ENCODE measurements at regions not wholly inside any gene's neighbourhood (a gene's known extent, or its start where the extent isn't known, plus 50 kb on each side); places are given as distances from the start of the nearest gene placed in this dataset.

DNA sequence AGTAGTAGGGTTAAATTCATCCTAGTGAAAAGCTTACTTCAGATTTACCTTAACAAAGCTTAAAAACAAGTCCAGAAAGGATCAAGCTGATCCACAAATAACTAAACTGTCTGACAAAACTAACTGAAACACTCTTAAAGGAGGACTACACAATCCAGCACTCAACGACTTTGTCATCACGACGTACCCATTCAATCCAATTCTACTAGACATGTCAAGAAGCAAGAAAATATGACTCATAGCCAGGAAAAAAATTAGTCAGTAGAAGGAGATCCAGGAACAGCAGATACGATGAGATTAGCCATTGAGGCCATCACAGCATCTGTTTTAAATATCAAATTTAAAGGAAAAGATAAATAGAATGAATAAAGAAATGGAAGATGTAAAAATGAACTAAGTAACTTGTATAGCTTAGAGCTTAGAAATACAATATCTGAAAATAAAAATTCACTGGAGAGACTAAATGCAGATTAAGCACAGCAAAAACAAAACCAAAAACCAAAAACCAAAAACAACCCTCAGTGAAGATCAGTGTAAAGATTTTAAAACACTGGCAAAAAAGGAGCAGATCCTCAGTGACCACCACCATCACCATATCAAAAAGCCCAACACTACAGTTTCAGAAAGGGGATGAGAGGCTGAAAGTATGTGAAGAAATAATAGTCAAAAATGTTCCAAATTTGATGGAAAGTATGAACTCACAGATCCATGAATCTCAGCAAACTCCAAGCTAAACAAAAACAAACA, 95.0 kb upstream of the CCND2 start (continued):
- TF ChIP-seq, protein P1, sequence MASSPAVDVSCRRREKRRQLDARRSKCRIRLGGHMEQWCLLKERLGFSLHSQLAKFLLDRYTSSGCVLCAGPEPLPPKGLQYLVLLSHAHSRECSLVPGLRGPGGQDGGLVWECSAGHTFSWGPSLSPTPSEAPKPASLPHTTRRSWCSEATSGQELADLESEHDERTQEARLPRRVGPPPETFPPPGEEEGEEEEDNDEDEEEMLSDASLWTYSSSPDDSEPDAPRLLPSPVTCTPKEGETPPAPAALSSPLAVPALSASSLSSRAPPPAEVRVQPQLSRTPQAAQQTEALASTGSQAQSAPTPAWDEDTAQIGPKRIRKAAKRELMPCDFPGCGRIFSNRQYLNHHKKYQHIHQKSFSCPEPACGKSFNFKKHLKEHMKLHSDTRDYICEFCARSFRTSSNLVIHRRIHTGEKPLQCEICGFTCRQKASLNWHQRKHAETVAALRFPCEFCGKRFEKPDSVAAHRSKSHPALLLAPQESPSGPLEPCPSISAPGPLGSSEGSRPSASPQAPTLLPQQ (tag by site-specific recombination; IDR thresholded peaks at IDR 0.05), result no peak
- TF ChIP-seq ZNF19 (tag by site-specific recombination; IDR thresholded peaks at IDR 0.05; ENCODE audit: low read depth), result no peak
- TF ChIP-seq ZNF513 (tag by site-specific recombination; IDR thresholded peaks at IDR 0.05), result no peak
- no peak for TF ChIP-seq ZNF221 (tag by site-specific recombination; IDR thresholded peaks at IDR 0.05; ENCODE audit: borderline replicate concordance)
- TF ChIP-seq ZNF521 (tag by site-specific recombination; IDR thresholded peaks at IDR 0.05), result no peak
- TF ChIP-seq, protein P2, sequence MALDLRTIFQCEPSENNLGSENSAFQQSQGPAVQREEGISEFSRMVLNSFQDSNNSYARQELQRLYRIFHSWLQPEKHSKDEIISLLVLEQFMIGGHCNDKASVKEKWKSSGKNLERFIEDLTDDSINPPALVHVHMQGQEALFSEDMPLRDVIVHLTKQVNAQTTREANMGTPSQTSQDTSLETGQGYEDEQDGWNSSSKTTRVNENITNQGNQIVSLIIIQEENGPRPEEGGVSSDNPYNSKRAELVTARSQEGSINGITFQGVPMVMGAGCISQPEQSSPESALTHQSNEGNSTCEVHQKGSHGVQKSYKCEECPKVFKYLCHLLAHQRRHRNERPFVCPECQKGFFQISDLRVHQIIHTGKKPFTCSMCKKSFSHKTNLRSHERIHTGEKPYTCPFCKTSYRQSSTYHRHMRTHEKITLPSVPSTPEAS (tag by site-specific recombination; IDR thresholded peaks at IDR 0.05), result no peak
- no peak for TF ChIP-seq HOXA7 (CRISPR knock-in tag; IDR thresholded peaks at IDR 0.05; ENCODE audit: borderline replicate concordance)

GRCh38 chr12:4177262-4177661, 96.3 kb upstream of the CCND2 start:
- ChIA-PET POLR2A (no interaction called here), CTCF (interaction anchor here (1.6 kb wide), 1 partner anchor 69 kb away, joined by 3 read pairs; no protein-coding TSS in a partner anchor)
- no peaks in the 10 kb centered on the region for H3K36me3 ChIP-seq (ENCODE audit: control insufficient read depth in 2 of 2, insufficient read depth in 1 of 2, low read length in 2 of 2)

GRCh38 chr12:4176168-4176567, 97.4 kb upstream of the CCND2 start:
- Histone ChIP-seq H3K36me3 (ENCODE audit: control insufficient read depth in 2 of 2, insufficient read depth in 1 of 2, low read length in 2 of 2) (no peaks in the 10 kb centered on the region), H3K9me3 (ENCODE audit: control insufficient read depth, insufficient read depth, low read depth, low read length) (no peaks in the 10 kb centered on the region), H3K27ac (ENCODE audit: extremely low read depth, low read depth, low read length) (no peak overlapping the region), H3K4me1 (ENCODE audit: control insufficient read depth, insufficient read depth, low read length) (no peaks in the 10 kb centered on the region), H3K4me3 (ENCODE audit: low read depth, low read length) (no peak overlapping the region)
- CTCF ChIA-PET, result no interaction called here
- POLR2A ChIA-PET, result no interaction called here
- TF ChIP-seq ZNF624 (tag by site-specific recombination; IDR thresholded peaks at IDR 0.05), result no peak

More at GRCh38 chr12:4177262-4177661, 96.3 kb upstream of the CCND2 start:
- no peaks in the 10 kb centered on the region for H3K4me1 ChIP-seq (ENCODE audit: control insufficient read depth, insufficient read depth, low read length)
- no peaks in the 10 kb centered on the region for H3K9me3 ChIP-seq (ENCODE audit: control insufficient read depth, insufficient read depth, low read depth, low read length)
- TF ChIP-seq ZNF404 (tag by site-specific recombination; IDR thresholded peaks at IDR 0.05), result no peak
- no peak for TF ChIP-seq ZNF133 (tag by site-specific recombination; IDR thresholded peaks at IDR 0.05)
- no peak for TF ChIP-seq ZSCAN30 (tag by site-specific recombination; IDR thresholded peaks at IDR 0.05)
- TF ChIP-seq OVOL3 (tag by site-specific recombination; IDR thresholded peaks at IDR 0.05), result no peak
- TF ChIP-seq ZNF660 (tag by site-specific recombination; IDR thresholded peaks at IDR 0.05), result no peak
- TF ChIP-seq ZBTB8A (tag by site-specific recombination; IDR thresholded peaks at IDR 0.05), result no peak
- TF ChIP-seq GFI1B (tag by site-specific recombination; IDR thresholded peaks at IDR 0.05), result no peak
- TF ChIP-seq ZNF423 (tag by site-specific recombination; IDR thresholded peaks at IDR 0.05), result no peak
- no peak for TF ChIP-seq ZNF366 (tag by site-specific recombination; conservative IDR thresholded peaks at IDR 0.05)
- no peak for TF ChIP-seq MZF1 (tag by site-specific recombination; IDR thresholded peaks at IDR 0.05; ENCODE audit: borderline replicate concordance)
- no peak for TF ChIP-seq ZIC2 (tag by site-specific recombination; IDR thresholded peaks at IDR 0.05)
- no peak overlapping the region for H3K4me3 ChIP-seq (ENCODE audit: low read depth, low read length)
- H3K27ac ChIP-seq (ENCODE audit: extremely low read depth, low read depth, low read length), result no peak overlapping the region
